HL-60/S4 treated with phorbol 12-myristate 13-acetate at 8.2 ng/mL for 4 days and 3 days (cell line): ENCODE measurements at regions not wholly inside any gene's neighbourhood (a gene's known extent, or its start where the extent isn't known, plus 50 kb on each side); places are given as distances from the start of the nearest gene placed in this dataset.

ENCODE experiments used
- in situ Hi-C: fragments of 300-500 bp; cut with MboI; formaldehyde crosslinking; loops from 2 replicates; pipeline ENCODE4 v1.15.0; 2022; ENCODE audit warnings: low sequenced_read_pairs

- in situ Hi-C loops = no loop called here
Observed at GRCh38 chr5:2461701-2462691, 289.5 kb downstream of the IRX2 start.

GRCh38 chr5:2460098-2460497 lies 291.4 kb downstream of the IRX2 start:
- in situ Hi-C loops = no loop called here

- in situ Hi-C loops = no loop called here
Observed at GRCh38 chr5:2459251-2459650, 292.2 kb downstream of the IRX2 start.

- in situ Hi-C loops = no loop called here
Observed at GRCh38 chr5:2455878-2456277, 295.6 kb downstream of the IRX2 start.

- in situ Hi-C loops = no loop called here
Observed at GRCh38 chr5:2454876-2455275, 296.6 kb downstream of the IRX2 start.

GRCh38 chr5:2453781-2454180 lies 297.7 kb downstream of the IRX2 start:
- in situ Hi-C loops = no loop called here

GRCh38 chr5:2451100-2451499 lies 300.4 kb downstream of the IRX2 start:
- in situ Hi-C loops = no loop called here

- in situ Hi-C loops = no loop called here
Observed at GRCh38 chr5:2442496-2443354, 308.8 kb downstream of the IRX2 start.

GRCh38 chr5:2441495-2442180 lies 309.8 kb downstream of the IRX2 start:
- in situ Hi-C loops = no loop called here

GRCh38 chr5:2439608-2440007 lies 311.9 kb downstream of the IRX2 start:
- in situ Hi-C loops = no loop called here

DNA sequence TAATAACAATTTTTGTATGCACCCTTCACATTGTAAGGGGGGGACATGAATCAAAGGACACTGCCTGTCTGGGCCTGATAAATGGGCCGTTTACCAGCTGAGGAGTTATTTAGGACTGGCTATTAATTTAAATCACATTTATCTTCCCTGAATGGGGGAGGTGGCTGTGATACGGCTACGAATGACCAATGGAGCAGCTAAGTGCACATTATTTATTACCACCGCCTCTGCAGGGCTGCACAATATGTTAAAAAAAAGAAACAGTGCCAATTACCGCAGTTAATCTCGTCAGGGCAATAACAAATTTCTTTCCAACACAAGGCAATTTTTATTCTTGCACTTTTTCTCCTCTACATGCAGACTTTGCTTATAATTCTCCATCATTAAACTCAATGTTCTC lies 318.4 kb downstream of the IRX2 start:
- in situ Hi-C loops = no loop called here

- in situ Hi-C loops = no loop called here
Observed at GRCh38 chr5:2432076-2432920, 319.2 kb downstream of the IRX2 start.

- in situ Hi-C loops = no loop called here
Observed at GRCh38 chr5:2430606-2431005, 320.9 kb downstream of the IRX2 start.

- in situ Hi-C loops = no loop called here
Observed at GRCh38 chr5:2427983-2428382, 323.5 kb downstream of the IRX2 start.

DNA sequence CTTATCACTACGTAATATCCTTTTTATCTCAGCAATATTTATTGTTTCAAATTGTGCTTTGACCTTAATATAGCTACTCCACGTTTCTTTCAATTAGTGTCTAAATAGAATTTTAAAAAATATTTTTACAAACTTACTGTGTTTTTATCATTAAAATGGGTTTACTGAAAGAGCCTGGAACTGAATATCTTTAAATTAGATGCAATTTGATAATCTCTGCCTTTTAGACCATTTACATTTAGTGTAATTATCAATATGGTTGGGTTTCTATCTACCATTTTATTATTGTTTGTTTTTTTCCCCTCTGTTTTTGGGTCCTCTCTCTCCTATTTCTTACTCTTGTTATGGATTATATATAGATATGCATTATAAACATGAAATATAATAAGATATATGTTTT lies 327.8 kb downstream of the IRX2 start:
- in situ Hi-C loops = no loop called here

DNA sequence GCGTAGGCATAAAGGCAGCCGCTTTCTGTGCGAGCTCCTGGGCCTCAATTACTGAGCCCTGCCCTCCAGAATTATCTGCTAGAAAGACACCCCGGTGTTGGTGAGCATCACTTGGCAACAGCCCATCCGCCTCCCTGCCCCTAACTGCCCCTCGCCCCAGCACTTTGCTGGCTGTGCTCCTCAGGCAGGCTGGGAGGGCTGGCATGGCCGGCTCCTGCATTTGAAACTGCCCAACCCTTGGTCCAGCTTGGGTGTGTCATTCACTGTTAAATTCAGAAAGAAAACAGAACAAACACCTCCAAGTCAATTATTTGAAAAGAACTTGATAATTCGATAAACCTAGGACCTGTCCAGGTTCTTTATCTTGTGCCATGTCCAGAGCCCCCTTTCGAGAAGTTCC lies 334.2 kb downstream of the IRX2 start:
- in situ Hi-C loops = no loop called here

- in situ Hi-C loops = no loop called here
Observed at GRCh38 chr5:2415678-2416077, 335.8 kb downstream of the IRX2 start.

GRCh38 chr5:2410451-2410850 lies 341.0 kb downstream of the IRX2 start:
- in situ Hi-C loops = no loop called here

GRCh38 chr5:2403296-2403695 lies 348.2 kb downstream of the IRX2 start:
- in situ Hi-C loops = no loop called here

GRCh38 chr5:2399804-2400203 lies 351.7 kb downstream of the IRX2 start:
- in situ Hi-C loops = no loop called here
